Fibroblast of skin of abdomen (primary cell): ENCODE measurements at regions not wholly inside any gene's neighbourhood (a gene's known extent, or its start where the extent isn't known, plus 50 kb on each side); places are given as distances from the start of the nearest gene placed in this dataset.
"Not testable (repeated sequence)": the region's sequence is repeated elsewhere in the genome, so short reads cannot be mapped to it uniquely, and the experiment has no call there.

Source experiments
- DNase-seq: peaks from one replicate; pipeline ENCODE4 v3.0.0-alpha.2; 2013

- peak; percentile 15 for DNase-seq
Measured at GRCh38 chr18:41690332-41691127, 264.5 kb upstream of the PIK3C3 start.

DNA sequence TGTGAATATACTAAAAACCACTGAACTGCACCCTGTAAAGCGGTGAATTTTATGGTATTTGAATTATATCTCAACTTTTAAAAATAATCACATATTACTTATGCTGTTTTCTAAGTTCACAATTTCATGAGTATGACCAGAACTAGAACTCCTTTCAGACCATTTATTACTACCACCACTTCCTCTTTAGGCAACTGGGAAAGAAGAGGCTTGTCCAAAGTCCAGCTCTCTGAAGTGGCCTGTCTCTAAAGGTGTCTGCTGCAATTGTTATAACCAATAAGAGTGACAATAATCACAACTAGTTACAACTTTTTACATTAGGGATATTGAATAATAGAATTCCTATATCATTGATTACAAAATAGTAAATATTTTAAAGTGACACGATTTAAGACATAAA lies 267.9 kb upstream of the PIK3C3 start:
- DNase-seq = no peak

- DNase-seq = no peak
Measured at GRCh38 chr18:41681138-41681880, 273.7 kb upstream of the PIK3C3 start.

- DNase-seq = no peak
Measured at GRCh38 chr18:41674506-41674905, 280.5 kb upstream of the PIK3C3 start.

- no peak for DNase-seq
Measured at GRCh38 chr18:41666231-41666630, 288.8 kb upstream of the PIK3C3 start.

- DNase-seq = no peak
Measured at GRCh38 chr18:41665210-41665609, 289.8 kb upstream of the PIK3C3 start.

GRCh38 chr18:41660654-41661053 lies 294.4 kb upstream of the PIK3C3 start:
- DNase-seq = peak; percentile 31

DNA sequence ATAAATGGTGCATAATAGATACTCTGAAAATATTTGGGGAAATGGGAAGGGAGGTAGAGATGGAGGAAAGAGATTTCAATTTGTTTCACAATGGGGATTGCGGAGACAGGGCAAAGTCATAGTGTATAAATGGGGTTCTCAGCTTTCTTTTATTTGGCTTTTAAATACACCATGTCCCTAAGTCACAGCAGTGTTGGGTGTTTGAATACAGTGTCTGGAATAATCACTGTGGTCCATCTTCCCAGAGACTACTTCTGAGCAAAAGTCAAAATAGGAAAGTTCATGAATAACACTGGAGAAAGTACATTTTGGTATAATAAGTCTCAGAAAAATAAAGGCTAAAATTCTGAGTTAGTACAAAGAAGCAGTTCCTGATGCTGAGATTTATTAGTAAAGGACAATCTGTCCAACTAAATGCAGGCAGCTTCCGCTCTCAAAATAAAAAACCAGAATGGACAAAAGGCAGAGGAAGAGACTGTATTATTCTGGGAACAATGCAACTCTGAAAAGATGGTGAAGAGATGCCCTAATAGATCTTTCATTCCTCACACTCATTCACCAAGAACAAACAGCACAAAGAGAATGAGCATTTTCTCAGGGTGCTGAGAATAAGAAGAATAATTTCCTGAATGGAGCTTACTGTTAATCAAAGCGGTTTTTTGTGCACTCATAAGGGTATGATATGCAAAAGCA lies 295.4 kb upstream of the PIK3C3 start:
- no peak for DNase-seq

GRCh38 chr18:41657189-41657588 lies 297.8 kb upstream of the PIK3C3 start:
- DNase-seq = no peak

DNA sequence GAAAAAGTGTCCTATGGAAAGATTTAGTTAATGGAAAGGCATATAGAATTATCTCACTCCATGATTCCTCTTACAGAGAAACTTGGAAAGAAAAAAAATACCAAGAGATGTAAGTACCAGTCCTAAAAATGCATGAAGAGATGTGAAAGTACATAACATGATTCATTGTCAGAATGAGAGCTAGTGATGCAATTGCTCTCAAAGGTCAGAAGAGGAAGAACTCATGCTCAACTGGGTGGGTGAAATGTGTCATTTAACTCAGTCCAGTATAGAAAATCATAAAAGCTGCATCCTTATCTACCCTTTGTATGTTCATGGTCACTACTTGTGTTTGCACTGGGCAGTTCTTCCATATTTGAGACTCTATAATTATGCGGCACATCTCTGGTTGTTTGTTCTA lies 300.0 kb upstream of the PIK3C3 start:
- DNase-seq = no peak

GRCh38 chr18:41647914-41648313 lies 307.1 kb upstream of the PIK3C3 start:
- DNase-seq = no peak

DNA sequence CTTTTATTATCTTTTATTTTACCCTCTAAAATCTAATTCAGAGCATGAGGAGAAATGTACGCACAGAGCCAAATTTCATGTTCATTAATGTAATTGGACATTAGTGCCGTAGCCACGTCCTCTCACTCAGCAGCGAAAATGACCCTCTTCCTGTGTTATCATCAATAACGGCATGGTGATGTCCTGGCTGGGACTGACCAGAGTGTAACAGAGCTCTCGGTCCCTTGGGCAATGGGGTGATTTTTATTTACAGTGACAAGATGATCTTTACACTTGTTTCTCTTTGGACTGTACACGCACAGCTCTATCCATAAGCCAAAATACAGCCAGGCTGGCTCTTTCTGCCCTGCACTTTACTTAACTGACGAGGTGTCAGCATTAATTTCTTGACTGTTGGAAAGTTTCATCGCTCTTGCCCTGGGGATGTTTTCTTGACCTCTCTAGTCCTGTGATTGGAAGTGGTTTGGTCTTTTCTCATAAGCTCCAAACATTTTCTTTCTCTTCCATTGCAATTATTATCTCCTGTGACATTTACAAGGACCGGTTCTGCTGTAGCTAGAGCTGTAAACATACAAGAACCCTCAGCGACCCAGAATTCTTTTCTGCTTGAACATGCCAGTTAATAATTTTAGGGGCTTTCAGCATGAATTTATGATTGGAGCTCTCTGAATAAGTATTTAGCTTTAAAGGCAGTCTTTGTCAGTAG lies 308.0 kb upstream of the PIK3C3 start:
- DNase-seq = no peak

DNA sequence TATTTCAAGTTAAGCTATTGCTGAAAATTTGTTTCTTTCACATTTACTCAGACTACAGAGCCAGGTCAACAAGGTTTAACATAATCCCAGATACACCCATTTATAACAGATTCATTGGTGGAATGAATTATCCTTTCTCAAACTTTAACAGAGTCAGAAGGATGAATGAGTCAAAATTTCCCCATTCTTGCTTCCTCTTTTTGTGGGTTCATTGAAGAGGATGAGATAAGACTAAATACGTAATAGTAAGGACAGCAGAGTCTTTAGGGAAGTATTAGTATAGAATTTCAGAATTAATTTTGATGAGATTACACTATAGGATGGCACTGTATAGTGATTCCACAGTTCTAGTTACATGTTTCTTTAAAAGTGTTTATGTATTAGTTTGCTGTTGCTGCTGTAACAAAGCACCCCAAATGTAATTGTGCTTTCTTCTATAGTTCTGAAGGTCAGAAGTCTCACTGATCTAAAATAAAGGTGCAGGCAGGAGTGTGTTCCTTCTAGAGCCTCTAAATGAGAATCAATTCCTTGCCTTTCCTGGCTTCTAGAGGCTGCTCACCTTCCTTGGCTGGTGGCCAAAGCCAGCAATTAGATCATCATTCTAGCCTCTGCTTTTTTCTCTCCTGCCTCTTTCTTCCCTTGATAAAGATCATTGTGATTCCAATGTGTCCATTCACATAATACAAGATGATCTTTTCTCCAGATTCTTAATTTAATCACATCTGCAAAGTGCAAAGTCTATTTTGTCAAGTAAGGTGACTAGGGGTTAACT lies 309.3 kb upstream of the PIK3C3 start:
- DNase-seq = no peak

GRCh38 chr18:41644466-41644865 lies 310.6 kb upstream of the PIK3C3 start:
- no peak for DNase-seq

DNA sequence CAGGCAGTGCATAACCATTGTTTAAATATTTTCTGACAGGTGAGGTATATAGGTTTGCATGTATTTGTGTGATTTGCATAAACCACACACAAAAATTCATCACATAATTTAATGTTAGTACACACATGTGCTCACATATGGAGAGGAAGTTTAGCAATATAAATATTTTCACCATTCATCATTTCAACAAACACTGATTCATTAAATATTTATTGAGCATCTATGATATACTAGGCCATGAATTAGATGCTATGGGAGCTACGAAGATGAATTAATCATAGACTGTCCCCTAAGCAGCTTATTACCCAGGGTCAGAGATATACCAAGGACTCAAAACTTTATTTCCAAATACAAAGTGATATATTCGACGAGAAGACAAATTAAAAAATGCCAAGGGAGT lies 311.6 kb upstream of the PIK3C3 start:
- no peak for DNase-seq

DNA sequence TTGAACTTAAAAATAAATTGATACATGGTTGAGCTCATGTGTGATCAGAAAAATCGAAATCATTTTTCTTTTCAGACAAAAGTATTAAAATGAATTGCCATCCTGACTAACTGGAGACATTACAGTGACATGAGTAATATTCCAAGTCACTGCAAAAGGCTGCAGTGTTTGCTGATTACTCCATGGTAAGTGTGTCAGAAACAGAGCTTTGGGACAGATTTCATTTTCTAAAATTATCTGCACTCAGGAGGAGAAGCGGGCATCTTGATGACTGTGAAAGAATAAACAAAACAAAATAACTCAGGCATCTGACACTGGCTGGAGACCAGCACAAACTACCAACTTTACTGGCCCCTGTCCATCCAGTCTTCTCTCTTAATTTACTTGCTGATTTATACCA lies 312.3 kb upstream of the PIK3C3 start:
- DNase-seq = peak; percentile 5

DNA sequence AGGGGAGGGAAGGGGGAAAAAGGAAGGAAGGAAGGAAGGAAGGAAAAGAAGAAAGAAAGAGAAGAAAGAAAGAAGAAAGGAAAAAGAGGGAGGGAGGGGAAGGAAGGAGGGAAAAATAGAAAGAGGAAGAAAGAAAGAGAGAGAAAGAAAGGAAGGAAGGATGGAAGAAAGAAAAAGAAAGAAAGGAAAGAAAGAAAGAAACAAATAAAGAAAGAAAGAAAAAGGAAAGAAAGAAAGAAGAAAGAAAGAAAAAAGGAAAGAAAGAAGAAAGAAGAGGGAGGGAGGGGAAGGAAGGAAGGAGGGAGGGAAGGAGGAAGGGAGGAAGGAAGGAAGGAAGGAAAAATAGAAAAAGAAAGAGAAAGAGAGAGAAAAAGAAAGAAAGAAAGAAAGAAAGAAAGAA lies 315.8 kb upstream of the PIK3C3 start:
- no peak for DNase-seq

DNA sequence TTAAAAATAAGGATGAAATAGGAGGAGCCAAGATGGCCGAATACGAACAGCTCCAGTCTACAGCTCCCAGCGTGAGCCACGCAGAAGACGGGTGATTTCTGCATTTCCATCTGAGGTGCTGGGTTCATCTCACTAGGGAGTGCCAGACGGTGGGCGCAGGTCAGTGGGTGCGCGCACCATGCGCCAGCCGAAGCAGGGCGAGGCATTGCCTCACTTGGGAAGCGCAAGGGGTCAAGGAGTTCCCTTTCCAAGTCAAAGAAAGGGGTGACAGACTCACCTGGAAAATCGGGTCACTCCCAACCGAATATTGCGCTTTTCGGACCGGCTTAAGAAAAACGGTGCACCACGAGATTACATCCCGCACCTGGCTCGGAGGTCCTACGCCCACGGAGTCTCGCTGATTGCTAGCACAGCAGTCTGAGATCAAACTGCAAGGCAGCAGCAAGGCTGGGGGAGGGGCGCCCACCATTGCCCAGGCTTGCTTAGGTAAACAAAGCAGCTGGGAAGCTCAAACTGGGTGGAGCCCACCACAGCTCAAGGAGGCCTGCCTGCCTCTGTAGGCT lies 323.2 kb upstream of the PIK3C3 start:
- DNase-seq = not testable (repeated sequence)

DNA sequence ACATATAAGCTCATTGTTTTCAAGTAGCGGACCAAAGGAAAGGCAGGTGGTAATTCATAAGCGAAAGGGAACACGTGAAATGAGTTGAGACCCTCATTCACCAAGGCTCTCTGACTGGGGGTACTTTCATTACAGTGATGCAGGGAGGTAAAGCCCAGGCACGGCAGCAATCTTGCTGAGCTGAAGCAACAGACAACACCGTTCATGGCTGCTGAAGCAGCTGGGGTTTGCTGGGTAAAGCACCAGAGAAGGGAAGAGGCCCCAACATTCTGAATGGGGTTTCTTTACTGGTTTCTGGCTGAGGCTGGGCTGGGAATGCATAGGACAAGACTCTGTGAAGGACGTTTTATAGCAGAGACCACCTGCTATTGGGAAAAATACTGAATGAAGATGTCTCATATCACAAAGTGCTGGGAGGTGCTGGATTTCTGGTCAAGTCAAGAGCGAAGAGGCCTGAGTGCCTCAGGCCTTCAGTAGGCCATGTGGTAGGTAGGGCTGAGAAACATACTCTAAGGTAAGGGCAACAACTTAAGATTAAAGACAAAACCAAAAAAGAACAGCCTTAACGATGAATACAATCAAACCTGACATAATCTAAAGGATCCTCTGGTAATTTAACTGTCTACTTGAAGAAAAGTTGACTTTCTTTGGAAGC lies 324.7 kb upstream of the PIK3C3 start:
- DNase-seq = no peak

GRCh38 chr18:41624460-41624859 lies 330.6 kb upstream of the PIK3C3 start:
- no peak for DNase-seq

DNA sequence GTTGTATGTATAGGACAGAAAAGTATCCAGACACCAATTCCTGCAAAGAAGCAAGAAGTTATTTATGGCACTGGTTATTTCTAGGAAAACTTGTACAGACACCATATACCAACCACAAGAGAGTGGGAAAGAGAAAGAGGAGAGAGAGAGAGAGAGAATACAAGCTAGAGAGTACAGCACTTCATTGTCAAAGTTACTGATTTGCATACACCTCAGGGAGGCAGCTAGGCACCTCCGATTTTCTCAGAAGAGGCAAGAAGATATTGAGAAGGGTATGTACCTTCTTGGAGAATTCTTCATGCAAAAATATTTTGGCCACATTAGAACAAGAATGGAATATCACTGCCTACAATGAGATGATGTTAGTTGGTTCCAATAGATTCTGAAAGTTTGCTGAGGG lies 333.9 kb upstream of the PIK3C3 start:
- no peak for DNase-seq
